BE2C (cell line): ENCODE measurements at regions not wholly inside any gene's neighbourhood (a gene's known extent, or its start where the extent isn't known, plus 50 kb on each side); places are given as distances from the start of the nearest gene placed in this dataset.
"Not testable (repeated sequence)": the region's sequence is repeated elsewhere in the genome, so short reads cannot be mapped to it uniquely, and the experiment has no call there.

Experiments used
- DNase-seq: peaks from one replicate; pipeline ENCODE4 v3.0.0-alpha.2; 2020
- H3K27me3 ChIP-seq: fragments of 250-450 bp; sonication (Bioruptor Pico); 2 replicates; pipeline ENCODE4 v1.5.1; 2020; ENCODE audit warnings: mild to moderate bottlenecking
- H3K36me3 ChIP-seq: fragments of 250-450 bp; sonication (Bioruptor Pico); 2 replicates; pipeline ENCODE4 v1.5.1; 2020; ENCODE audit warnings: mild to moderate bottlenecking
- H3K4me1 ChIP-seq: fragments of 250-450 bp; sonication (Bioruptor Pico); 2 replicates; pipeline ENCODE4 v1.5.1; 2020
- H3K4me3 ChIP-seq: 2 replicates; pipeline ENCODE4 v1.5.1; 2011; ENCODE audit warnings: low read depth, low read length
- H3K9me3 ChIP-seq: fragments of 250-450 bp; sonication (Bioruptor Pico); 2 replicates; pipeline ENCODE4 v1.5.1; 2020
- CTCF ChIP-seq: IDR thresholded peaks from 2 replicates; pipeline ENCODE4 v1.5.1; 2012; ENCODE audit warnings: mild to moderate bottlenecking, low read depth, low read length

GRCh38 chr10:100634034-100634433, 98.3 kb downstream of the HIF1AN start:
- Histone ChIP-seq H3K9me3 (no peaks in the 10 kb centered on the region), H3K27me3 (no peaks in the 10 kb centered on the region), H3K4me3 (no peak overlapping the region), H3K36me3 (no peaks in the 10 kb centered on the region), H3K4me1 (peaks cover 7% of the 10 kb centered on the region)
- no peak for DNase-seq
- TF ChIP-seq CTCF: no peak

GRCh38 chr10:100636848-100637553, 101.3 kb downstream of the HIF1AN start:
- no peak for DNase-seq
- H3K4me1 ChIP-seq: peaks cover 7% of the 10 kb centered on the region
- H3K4me3 ChIP-seq: no peak overlapping the region
- no peaks in the 10 kb centered on the region for H3K9me3 ChIP-seq
- H3K27me3 ChIP-seq: no peaks in the 10 kb centered on the region
- TF ChIP-seq CTCF: no peak
- H3K36me3 ChIP-seq: no peaks in the 10 kb centered on the region

- Histone ChIP-seq H3K4me3 (no peak overlapping the region), H3K9me3 (no peaks in the 10 kb centered on the region), H3K27me3 (no peaks in the 10 kb centered on the region), H3K4me1 (peaks cover 7% of the 10 kb centered on the region), H3K36me3 (no peaks in the 10 kb centered on the region)
- DNase-seq: peak; percentile 72
- peak; percentile 78 for TF ChIP-seq CTCF
Measured at GRCh38 chr10:100637785-100638184, 102.0 kb downstream of the HIF1AN start.

GRCh38 chr10:100638969-100639368, 103.2 kb downstream of the HIF1AN start:
- not testable (repeated sequence) for H3K4me3 ChIP-seq, H3K27me3 ChIP-seq, H3K4me1 ChIP-seq, H3K9me3 ChIP-seq, H3K36me3 ChIP-seq, DNase-seq

- no peak for DNase-seq
- Histone ChIP-seq H3K9me3 (no peaks in the 10 kb centered on the region), H3K4me1 (peaks cover 7% of the 10 kb centered on the region), H3K36me3 (no peaks in the 10 kb centered on the region), H3K4me3 (no peak overlapping the region), H3K27me3 (no peaks in the 10 kb centered on the region)
- TF ChIP-seq CTCF: no peak
Measured at GRCh38 chr10:100642295-100642994, 102.9 kb upstream of the PAX2 start.

- no peaks in the 10 kb centered on the region for H3K36me3 ChIP-seq
- no peaks in the 10 kb centered on the region for H3K27me3 ChIP-seq
- no peaks in the 10 kb centered on the region for H3K9me3 ChIP-seq
- DNase-seq: no peak
- no peaks in the 10 kb centered on the region for H3K4me1 ChIP-seq
- no peak for TF ChIP-seq CTCF
- H3K4me3 ChIP-seq: no peak overlapping the region
Measured at GRCh38 chr10:100645091-100645490, 100.3 kb upstream of the PAX2 start.
